HL-60 (cell line): ENCODE measurements at regions not wholly inside any gene's neighbourhood (a gene's known extent, or its start where the extent isn't known, plus 50 kb on each side); places are given as distances from the start of the nearest gene placed in this dataset.

Source experiments
- CTCF ChIP-seq: IDR thresholded peaks from one replicate; pipeline ENCODE4 v1.5.1; 2011; ENCODE audit warnings: low read length, control low read depth, inconsistent platforms; ENCODE audit not compliant: insufficient read depth
- POLR2AphosphoS5 ChIP-seq: IDR thresholded peaks from 2 replicates; pipeline ENCODE4 v1.6.1; 2012; ENCODE audit warnings: low read depth

- no peak for TF ChIP-seq POLR2AphosphoS5
- TF ChIP-seq CTCF = no peak
Observed at GRCh38 chr17:33593991-33594390, 300.9 kb upstream of the ASIC2 start.
